SH-SY5Y (cell line): ENCODE measurements at regions not wholly inside any gene's neighbourhood (a gene's known extent, or its start where the extent isn't known, plus 50 kb on each side); places are given as distances from the start of the nearest gene placed in this dataset.

ENCODE experiments used
- GATA2 ChIP-seq: IDR thresholded peaks from 2 replicates; pipeline ENCODE4 v1.6.1; 2011; ENCODE audit warnings: mild to moderate bottlenecking, low read depth, low read length
- GATA3 ChIP-seq: IDR thresholded peaks from 2 replicates; pipeline ENCODE4 v1.6.1; 2011; ENCODE audit warnings: low read depth, mild to moderate bottlenecking, low read length, moderate library complexity

DNA sequence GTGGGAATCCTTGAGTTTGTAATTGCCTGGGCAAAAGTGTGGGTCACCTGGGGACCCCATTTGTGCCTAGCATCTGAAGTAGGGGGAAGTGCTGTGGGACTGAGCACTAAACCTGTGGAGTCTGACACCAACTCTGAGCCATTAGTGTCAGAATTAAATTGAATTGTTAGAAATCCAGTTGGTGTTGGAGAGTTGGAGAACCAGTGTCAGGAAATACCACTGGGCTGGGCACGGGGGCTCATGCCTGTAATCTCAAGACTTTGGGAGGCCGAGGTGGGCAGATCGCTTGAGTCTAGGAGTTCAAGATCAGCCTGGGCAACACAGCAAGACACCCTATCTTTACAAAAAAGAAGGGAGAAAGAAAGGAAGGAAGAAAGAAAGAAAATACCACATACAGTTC is 67.5 kb upstream of the BRD7 start:
- TF ChIP-seq GATA2 (no peak), GATA3 (no peak)
